NCI-H2196 (cell line): ENCODE measurements at regions not wholly inside any gene's neighbourhood (a gene's known extent, or its start where the extent isn't known, plus 50 kb on each side); places are given as distances from the start of the nearest gene placed in this dataset.

Source experiments
- DNase-seq: peaks from one replicate; lab custom pipeline; 2025; ENCODE audit not compliant: unreplicated experiment; lab: John Stamatoyannopoulos, UW

- DNase-seq = no peak
Measured at GRCh38 chr16:86681757-86682106, 103.4 kb downstream of the FOXL1 start.

- DNase-seq = no peak
Measured at GRCh38 chr16:86682219-86682904, 104.0 kb downstream of the FOXL1 start.

DNA sequence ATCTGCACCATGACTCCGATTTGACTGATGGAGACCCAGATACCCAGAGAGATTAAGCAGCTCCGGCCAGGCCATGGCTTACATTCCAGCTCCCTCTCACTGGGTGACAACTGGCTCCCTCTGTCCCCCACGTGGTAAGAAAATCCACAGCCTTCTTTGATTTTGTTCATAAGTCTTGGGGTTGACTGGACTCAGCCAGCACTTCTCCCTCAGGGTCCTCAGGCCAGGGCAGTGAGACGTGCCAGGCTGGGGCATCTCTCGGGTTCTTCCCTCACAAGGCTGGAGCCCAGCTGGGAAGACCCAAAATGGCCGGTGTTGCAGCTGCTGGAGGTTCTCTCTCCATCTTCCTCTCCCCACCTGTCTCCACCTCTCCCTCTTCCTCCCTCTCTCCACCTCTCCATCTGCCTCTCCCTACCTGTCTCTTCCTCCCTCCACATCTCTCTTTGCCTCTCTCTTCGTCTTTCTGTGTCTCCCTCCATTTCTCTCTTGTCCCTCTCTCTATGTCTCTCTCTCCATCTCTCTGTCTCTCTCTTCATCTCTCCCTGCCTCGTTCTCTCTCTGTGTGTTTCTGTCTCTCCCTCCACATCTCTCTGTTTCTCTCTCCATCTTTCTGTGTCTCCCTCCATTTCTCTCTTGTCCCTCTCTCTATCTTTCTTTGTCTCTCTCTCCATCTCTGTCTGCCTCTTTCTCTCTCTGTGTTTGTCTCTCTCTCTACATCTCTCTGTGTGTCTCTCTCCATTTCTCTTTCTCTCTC, 105.3 kb downstream of the FOXL1 start:
- DNase-seq = no peak

GRCh38 chr16:86685076-86685475, 106.7 kb downstream of the FOXL1 start:
- no peak for DNase-seq

DNA sequence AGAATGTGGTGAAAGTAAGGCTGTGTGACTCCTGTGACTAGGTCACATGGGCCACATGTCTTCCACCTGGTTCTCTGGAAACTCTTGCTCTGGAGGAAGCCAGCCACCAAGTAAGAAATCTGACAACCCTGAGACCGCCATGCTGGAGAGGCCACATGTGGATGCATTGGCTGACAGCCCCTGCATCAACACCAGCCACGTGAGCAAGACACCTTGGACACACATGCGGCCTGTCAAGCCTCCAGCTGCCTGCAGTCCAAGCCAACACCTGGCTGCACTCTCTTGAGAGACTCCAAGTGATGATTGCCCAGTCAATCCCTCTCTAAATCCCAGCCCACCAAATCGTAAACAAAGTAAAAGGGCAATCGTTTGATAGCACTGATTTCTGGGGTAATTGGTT, 112.6 kb downstream of the FOXL1 start:
- no peak for DNase-seq

DNA sequence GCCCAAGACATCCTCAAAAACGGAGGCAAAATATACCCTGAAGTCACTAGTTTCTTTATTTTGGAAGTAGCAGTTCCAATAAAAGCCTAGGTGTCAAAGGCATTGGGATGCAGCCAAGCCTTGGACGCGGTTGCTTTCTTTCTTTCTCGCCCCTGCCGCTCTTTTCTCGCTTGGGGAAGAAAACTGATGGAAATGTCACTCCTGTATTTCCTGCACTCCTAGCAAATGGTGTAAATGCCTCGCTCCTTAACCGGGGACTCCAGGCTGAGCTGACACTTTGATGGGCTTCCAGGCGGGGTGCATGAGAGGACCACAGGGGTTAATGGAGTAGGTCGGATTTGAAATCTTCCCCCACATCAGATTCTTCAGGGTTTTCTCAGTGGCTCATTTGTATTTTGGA, 114.1 kb downstream of the FOXL1 start:
- DNase-seq = no peak

DNA sequence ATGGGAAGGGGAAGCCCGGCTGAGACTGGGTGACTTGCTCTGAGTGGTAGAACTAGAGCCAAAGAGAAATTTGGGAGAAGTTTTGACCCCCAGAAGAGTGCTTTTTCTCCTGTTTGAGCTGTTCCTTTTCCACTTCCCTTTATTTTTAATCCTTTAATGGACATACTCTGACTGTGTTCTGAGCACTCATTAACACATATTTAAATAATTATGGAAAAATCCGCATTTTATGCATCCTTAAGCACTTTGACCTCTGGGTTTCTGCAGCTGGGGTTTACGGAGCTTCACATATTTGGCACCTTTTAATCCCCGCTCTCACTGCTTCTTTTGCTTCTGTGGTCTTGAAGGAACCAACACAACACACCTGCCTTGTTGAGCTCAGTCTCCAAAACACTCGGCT, 114.7 kb downstream of the FOXL1 start:
- no peak for DNase-seq

GRCh38 chr16:86697715-86698114, 119.4 kb downstream of the FOXL1 start:
- DNase-seq = no peak

- no peak for DNase-seq
Measured at GRCh38 chr16:86700046-86700945, 121.9 kb downstream of the FOXL1 start.

GRCh38 chr16:86701286-86701975, 123.1 kb downstream of the FOXL1 start:
- DNase-seq = no peak

GRCh38 chr16:86702824-86703588, 124.7 kb downstream of the FOXL1 start:
- no peak for DNase-seq

- no peak for DNase-seq
Measured at GRCh38 chr16:86704516-86704915, 126.2 kb downstream of the FOXL1 start.

DNA sequence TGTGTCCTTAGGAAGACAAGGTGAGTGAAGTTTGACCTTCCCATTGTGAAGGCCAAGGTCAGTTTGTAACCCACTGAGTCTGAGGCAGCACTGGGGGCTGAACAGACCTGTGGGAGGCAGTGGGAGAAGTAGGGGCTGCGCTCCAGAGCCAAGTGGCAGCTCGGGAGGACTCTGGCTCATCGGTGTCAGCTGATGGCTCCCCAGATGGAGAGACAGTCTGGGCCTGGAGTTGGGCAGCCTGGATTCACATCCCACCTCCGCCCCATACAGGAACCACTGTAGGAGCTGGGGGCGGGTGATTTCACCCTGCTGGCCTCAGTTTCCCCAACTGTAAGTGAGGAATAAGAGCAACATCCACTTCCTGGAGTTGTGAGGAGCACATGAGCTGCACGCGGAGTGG, 128.4 kb downstream of the FOXL1 start:
- DNase-seq = no peak

DNA sequence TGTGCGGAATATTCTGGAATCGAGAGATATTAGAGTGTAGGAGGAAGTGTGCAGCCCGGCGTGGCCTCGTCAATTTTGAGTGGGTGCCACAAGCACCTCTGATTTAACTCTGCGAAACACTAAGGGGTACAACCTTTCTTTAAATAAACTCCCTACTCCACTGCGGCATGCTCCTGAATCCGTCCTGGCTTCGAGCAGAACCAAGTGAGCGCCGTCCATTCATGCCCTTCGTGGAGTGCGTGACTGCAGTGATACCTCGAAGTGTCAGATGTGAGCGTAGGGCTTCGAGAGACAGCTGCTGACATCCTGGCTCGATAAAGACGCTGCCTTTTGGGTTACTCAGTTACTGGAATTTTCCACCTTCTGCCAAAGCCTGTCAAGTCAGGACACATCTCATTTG, 128.8 kb downstream of the FOXL1 start:
- no peak for DNase-seq

GRCh38 chr16:86707581-86707980, 129.2 kb downstream of the FOXL1 start:
- no peak for DNase-seq

DNA sequence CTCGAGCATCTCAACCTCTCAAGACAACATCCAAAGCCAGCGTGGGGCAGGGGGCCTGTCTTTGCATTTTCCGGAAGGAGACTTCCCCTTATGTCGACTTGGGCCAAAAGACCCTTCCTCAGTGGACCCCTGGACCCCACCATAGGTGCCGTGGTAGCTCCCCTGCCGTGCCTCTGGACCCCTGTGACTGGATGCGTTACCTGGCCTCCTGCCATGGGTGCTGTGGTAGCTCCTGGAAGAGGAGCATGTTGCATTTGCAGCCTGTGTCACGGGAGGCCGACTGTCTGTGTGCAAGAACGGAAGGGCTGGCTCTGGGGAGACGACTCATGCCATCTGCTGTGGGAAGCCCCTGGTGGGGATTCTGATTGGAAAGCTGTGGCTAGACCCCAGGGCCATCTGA, 130.1 kb downstream of the FOXL1 start:
- DNase-seq = no peak

GRCh38 chr16:86709103-86709502, 130.8 kb downstream of the FOXL1 start:
- DNase-seq = no peak

DNA sequence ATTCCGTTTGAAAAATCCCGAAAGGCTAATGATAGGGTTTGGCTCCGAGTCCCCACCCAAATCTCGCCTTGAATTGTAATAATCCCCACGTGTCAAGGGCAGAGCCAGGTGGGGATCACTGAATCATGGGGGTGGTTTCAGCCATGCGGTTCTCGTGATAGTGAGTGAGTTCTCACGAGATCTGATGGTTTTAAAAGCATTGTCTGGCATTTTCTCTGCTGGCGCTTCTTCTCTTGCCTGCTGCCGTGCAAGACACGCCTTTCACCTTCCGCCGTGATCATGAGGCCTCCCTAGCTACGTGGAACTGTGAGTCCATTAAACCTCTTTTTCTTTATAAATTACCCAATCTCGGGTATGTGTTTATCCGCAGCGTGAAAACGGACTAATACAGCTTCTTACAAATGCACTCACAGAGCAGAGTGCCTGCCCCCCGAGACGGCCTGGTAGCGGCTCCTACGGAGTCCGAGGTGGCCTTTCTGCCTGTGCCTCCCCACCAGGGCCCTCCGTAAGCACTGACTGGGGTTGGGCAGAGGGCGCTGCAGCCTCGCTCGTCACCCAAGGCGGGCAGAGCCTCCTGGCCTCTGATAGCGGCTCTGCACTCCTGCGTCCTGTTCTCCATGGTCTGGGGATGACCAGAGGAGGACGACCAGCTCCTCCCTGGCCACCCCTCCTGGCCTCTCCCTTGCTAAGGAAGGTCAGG, 131.7 kb downstream of the FOXL1 start:
- DNase-seq = no peak

- DNase-seq = no peak
Measured at GRCh38 chr16:86710602-86710950, 132.2 kb downstream of the FOXL1 start.
